ENCODE measurements at regions not wholly inside any gene's neighbourhood (a gene's known extent, or its start where the extent isn't known, plus 50 kb on each side); places are given as distances from the start of the nearest gene placed in this dataset.

DNA sequence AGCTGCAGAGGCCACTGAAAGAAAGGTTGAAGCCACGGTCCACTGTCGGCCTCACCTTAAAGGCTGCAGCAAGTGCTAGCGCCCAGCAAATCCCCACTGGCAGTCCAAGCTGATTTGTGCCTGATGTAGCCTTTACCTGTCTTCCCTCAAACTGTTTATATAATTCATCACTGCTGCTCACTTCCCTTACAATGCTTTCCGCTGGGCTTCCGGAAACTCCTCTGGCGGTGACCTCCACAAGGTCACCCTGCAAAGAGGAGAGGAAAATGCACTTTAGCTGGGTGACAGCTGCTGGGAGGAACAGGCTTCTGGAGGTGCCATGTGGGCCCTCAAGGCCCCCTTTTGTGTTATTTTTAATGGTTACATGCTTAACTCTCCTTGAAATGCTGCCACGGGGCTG is 126.2 kb downstream of the CMPK2 start:
- in situ Hi-C loops (cut with MboI; ENCODE audit: low sequenced_read_pairs in 4 of 4): no loop called here
- H3K27ac ChIP-seq: no peak overlapping the region
- DNase-seq: no peak
- no peaks in the 10 kb centered on the region for H3K27me3 ChIP-seq
- intact Hi-C loops (cut with DNase I; ENCODE audit: low total_unique reads): no loop called here
- ATAC-seq: no peak
- H3K4me1 ChIP-seq: no peaks in the 10 kb centered on the region
- no peaks in the 10 kb centered on the region for H3K36me3 ChIP-seq
- H3K9me3 ChIP-seq: no peaks in the 10 kb centered on the region
- no peak overlapping the region for H3K4me3 ChIP-seq
- no peak for TF ChIP-seq CTCF (IDR thresholded peaks at IDR 0.05 in 4 of 5, conservative IDR thresholded peaks at IDR 0.05 in 1 of 5)
- TF ChIP-seq POLR2A (IDR thresholded peaks at IDR 0.05): no peak

GRCh38 chr2:6741229-6741628 is 124.5 kb downstream of the CMPK2 start:
- no peak overlapping the region for H3K4me3 ChIP-seq
- H3K27ac ChIP-seq: no peak overlapping the region
- H3K27me3 ChIP-seq: no peaks in the 10 kb centered on the region
- TF ChIP-seq POLR2A (IDR thresholded peaks at IDR 0.05): no peak
- TF ChIP-seq CTCF (IDR thresholded peaks at IDR 0.05 in 4 of 5, conservative IDR thresholded peaks at IDR 0.05 in 1 of 5): no peak
- no peaks in the 10 kb centered on the region for H3K36me3 ChIP-seq
- H3K4me1 ChIP-seq: no peaks in the 10 kb centered on the region
- ATAC-seq: no peak
- intact Hi-C loops (cut with DNase I; ENCODE audit: low total_unique reads): no loop called here
- no peaks in the 10 kb centered on the region for H3K9me3 ChIP-seq
- no peak for DNase-seq
- in situ Hi-C loops (cut with MboI; ENCODE audit: low sequenced_read_pairs in 4 of 4): no loop called here

DNA sequence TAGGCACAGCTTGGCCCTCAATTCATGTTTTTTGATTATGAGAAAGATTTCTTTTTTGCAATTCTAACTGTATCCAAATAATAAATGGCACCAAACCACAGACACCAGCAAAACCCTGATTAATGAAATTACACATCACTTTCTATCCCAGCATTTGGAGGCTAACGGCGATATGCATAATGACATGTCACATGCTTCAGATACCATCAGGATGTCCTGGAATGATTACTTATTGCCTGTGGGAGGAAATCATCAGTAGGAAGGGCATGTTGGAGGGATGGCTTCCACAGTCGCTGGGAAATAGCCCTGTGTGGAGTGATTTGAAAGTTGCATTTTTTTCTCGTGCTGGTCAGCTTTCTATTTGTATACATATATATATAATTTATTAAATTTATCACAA is 121.7 kb downstream of the CMPK2 start:
- no peaks in the 10 kb centered on the region for H3K9me3 ChIP-seq
- no peak for DNase-seq
- H3K4me1 ChIP-seq: no peaks in the 10 kb centered on the region
- H3K4me3 ChIP-seq: no peak overlapping the region
- in situ Hi-C loops (cut with MboI; ENCODE audit: low sequenced_read_pairs in 4 of 4) (no loop called here), intact Hi-C loops (cut with DNase I; ENCODE audit: low total_unique reads) (no loop called here)
- no peak overlapping the region for H3K27ac ChIP-seq
- TF ChIP-seq CTCF (IDR thresholded peaks at IDR 0.05 in 4 of 5, conservative IDR thresholded peaks at IDR 0.05 in 1 of 5) (no peak), POLR2A (IDR thresholded peaks at IDR 0.05) (no peak)
- ATAC-seq: no peak
- no peaks in the 10 kb centered on the region for H3K36me3 ChIP-seq
- no peaks in the 10 kb centered on the region for H3K27me3 ChIP-seq

- Histone ChIP-seq H3K4me1 (no peaks in the 10 kb centered on the region), H3K4me3 (no peak overlapping the region), H3K27ac (no peak overlapping the region), H3K9me3 (no peaks in the 10 kb centered on the region), H3K36me3 (no peaks in the 10 kb centered on the region), H3K27me3 (no peaks in the 10 kb centered on the region)
- no peak for ATAC-seq
- no peak for DNase-seq
- in situ Hi-C loops (cut with MboI; ENCODE audit: low sequenced_read_pairs in 4 of 4) (no loop called here), intact Hi-C loops (cut with DNase I; ENCODE audit: low total_unique reads) (no loop called here)
- TF ChIP-seq POLR2A (IDR thresholded peaks at IDR 0.05) (no peak), CTCF (IDR thresholded peaks at IDR 0.05 in 4 of 5, conservative IDR thresholded peaks at IDR 0.05 in 1 of 5) (no peak)
These were observed 118.3 kb downstream of the CMPK2 start for GRCh38 chr2:6747433-6747832.

- no peak overlapping the region for H3K4me3 ChIP-seq
- intact Hi-C loops (cut with DNase I; ENCODE audit: low total_unique reads) (no loop called here), in situ Hi-C loops (cut with MboI; ENCODE audit: low sequenced_read_pairs in 4 of 4) (no loop called here)
- TF ChIP-seq POLR2A (IDR thresholded peaks at IDR 0.05): no peak
- TF ChIP-seq CTCF (IDR thresholded peaks at IDR 0.05 in 4 of 5, conservative IDR thresholded peaks at IDR 0.05 in 1 of 5): no peak
- H3K36me3 ChIP-seq: no peaks in the 10 kb centered on the region
- no peaks in the 10 kb centered on the region for H3K27me3 ChIP-seq
- no peak for DNase-seq
- H3K9me3 ChIP-seq: no peaks in the 10 kb centered on the region
- no peak overlapping the region for H3K27ac ChIP-seq
- ATAC-seq: no peak
- no peaks in the 10 kb centered on the region for H3K4me1 ChIP-seq
These were observed 117.2 kb downstream of the CMPK2 start for GRCh38 chr2:6748406-6749067.

All from gastrocnemius medialis (tissue), 4 donors.